Uterus (tissue), 3 donors: ENCODE measurements at regions not wholly inside any gene's neighbourhood (a gene's known extent, or its start where the extent isn't known, plus 50 kb on each side); places are given as distances from the start of the nearest gene placed in this dataset.
A peak's percentile ranks its signal among the peaks of the same experiment; 100 is the strongest.
"Not testable (repeated sequence)": the region's sequence is repeated elsewhere in the genome, so short reads cannot be mapped to it uniquely, and the experiment has no call there.

Experiments
- DNase-seq, 2 donors: peaks; one replicate each; pipeline ENCODE4 v3.0.0-alpha.2; 2019 to 2020
- H3K27ac ChIP-seq, 2 donors: fragments of 200-600 bp; sonication (generic); 1 replicate in 1 of 2; 2 replicates in 1 of 2; pipeline ENCODE4 v1.5.1; 2016 to 2018
- H3K27me3 ChIP-seq, 2 donors: fragments of 200-600 bp; sonication (generic); one replicate each; pipeline ENCODE4 v1.5.1; 2018 to 2019; ENCODE audit warnings: control low read depth in 1 of 2
- H3K36me3 ChIP-seq, 2 donors: fragments of 200-600 bp; sonication (generic); one replicate each; pipeline ENCODE4 v1.5.1; 2019; ENCODE audit warnings: control low read depth in 1 of 2
- H3K4me1 ChIP-seq, 2 donors: fragments of 200-600 bp; sonication (generic); one replicate each; pipeline ENCODE4 v1.5.1; 2018 to 2019; ENCODE audit warnings: control low read depth in 1 of 2
- H3K4me3 ChIP-seq, 2 donors: fragments of 200-600 bp; sonication (generic); 1 replicate in 1 of 2; 2 replicates in 1 of 2; pipeline ENCODE4 v1.5.1; 2018 to 2019; ENCODE audit warnings: mild to moderate bottlenecking in 1 of 2
- H3K9me3 ChIP-seq, 2 donors: fragments of 200-600 bp; sonication (generic); one replicate each; pipeline ENCODE4 v1.5.1; 2019; ENCODE audit warnings: control low read depth in 1 of 2
- POLR2A ChIP-seq, 2 donors: fragments of 450-650 bp; IDR thresholded peaks; one replicate each; pipeline ENCODE4 v1.6.1; 2016; ENCODE audit warnings: antibody characterized with exemption in 2 of 2, mild to moderate bottlenecking in 1 of 2, moderate library complexity in 1 of 2
- intact Hi-C: fragments of 100-400 bp; cut with DNase I; formaldehyde crosslinking; loops from one replicate; pipeline ENCODE4 v1.15.1; 2023; ENCODE audit warnings: low total_unique reads
- TF ChIP-seq, protein P1 (sequence below), 4 experiments: fragments of 200-600 bp in 2 of 4; fragments of 450-650 bp in 2 of 4; sonication (generic) in 2 of 4; IDR thresholded peaks; one replicate each; pipeline ENCODE4 v1.5.1; 2016 to 2019; ENCODE audit warnings: antibody characterized with exemption in 4 of 4, mild to moderate bottlenecking in 2 of 4, moderate library complexity in 1 of 4
- donor health status: DM: yes; HTN: yes; CAD: no.

DNA sequence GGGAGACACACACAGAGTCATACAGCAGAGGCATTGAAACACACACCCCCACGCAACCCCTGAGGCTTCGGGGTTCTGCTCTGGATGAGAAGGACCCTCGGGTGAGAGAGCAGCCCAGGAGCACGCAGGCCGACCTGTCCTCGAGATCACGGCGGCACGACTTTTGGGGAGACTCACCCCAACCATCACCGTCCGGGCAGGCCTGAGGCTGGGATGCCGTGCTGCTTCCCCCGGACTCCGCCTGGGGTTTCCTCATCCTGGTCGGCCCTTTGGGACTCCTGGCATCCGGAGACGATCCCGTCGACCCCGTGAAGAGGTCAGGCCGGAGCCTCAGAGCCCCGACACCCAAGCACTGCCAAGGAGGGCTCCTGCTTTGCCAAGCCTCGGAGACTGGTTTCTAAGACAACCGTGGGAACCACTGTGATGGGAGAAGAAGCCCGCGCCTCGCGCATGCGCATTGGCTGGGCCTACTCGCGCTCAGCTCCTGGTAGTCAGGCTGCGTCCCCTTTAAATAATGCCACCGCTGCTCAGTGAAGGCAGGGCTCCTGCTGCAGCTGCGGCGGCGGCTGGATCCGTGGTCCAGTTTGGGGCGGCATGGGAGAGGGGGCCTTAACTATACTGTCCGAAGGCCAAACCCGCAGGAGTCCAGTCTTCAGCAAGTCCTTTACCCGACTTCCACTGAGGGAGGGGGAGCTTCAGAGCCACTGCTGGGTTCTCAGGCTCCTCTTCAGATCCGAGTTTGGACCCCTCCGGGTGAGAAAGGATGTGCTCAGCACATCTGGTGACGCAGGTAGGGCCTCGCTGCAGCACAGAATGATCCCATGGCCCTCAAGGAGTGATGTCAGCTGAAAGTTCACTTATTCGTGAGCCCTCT, 171.4 kb upstream of the ZNF337 start:
- DNase-seq: peak; percentile 70 to 74
- TF ChIP-seq POLR2A (IDR thresholded peaks at IDR 0.05): no peak
- TF ChIP-seq, protein P1, sequence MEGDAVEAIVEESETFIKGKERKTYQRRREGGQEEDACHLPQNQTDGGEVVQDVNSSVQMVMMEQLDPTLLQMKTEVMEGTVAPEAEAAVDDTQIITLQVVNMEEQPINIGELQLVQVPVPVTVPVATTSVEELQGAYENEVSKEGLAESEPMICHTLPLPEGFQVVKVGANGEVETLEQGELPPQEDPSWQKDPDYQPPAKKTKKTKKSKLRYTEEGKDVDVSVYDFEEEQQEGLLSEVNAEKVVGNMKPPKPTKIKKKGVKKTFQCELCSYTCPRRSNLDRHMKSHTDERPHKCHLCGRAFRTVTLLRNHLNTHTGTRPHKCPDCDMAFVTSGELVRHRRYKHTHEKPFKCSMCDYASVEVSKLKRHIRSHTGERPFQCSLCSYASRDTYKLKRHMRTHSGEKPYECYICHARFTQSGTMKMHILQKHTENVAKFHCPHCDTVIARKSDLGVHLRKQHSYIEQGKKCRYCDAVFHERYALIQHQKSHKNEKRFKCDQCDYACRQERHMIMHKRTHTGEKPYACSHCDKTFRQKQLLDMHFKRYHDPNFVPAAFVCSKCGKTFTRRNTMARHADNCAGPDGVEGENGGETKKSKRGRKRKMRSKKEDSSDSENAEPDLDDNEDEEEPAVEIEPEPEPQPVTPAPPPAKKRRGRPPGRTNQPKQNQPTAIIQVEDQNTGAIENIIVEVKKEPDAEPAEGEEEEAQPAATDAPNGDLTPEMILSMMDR (IDR thresholded peaks at IDR 0.05): no peak
- Histone ChIP-seq H3K27me3 (no peaks in the 10 kb centered on the region), H3K9me3 (no peaks in the 10 kb centered on the region), H3K27ac (no peak overlapping the region), H3K4me1 (no peaks in the 10 kb centered on the region), H3K4me3 (peak overlapping the region; percentile 5 to 23), H3K36me3 (no peaks in the 10 kb centered on the region)
- intact Hi-C loops: no loop called here

DNA sequence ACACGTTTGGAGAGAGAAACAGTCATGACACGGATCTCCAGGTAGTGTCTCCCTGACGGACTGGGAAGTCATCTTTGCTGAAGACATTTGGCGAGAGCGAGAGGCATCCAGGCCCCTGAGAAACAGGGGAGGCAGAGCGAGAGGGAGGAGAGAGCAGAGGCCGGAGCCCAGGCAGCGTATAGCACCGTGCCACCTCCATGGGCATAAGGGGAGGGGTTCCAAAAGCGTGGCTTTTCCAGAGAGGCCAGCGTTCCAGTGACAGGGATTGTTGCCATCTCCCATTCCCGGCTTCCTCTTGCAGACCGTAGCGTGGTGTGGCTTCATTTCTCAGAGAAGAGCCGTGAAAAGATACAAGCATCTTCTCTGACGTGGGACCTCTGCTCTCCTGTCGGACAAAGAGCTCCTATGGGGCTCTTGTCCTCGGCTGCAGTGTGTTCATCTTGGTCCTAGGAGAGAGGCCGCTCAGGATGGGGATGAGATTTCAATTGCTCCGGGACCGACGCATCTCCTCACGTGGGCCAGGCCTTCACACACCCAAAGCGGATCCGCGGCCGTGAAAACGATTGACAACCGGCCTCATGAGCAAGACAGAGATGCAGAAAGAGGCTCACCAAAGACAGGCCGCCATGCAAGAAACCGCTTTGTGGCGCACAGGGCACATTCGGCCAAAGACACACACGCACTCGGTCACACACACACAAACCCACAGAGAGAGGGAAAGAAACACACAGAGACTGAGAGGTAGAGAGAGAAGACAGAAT, 170.5 kb upstream of the ZNF337 start:
- not testable (repeated sequence) for H3K4me1 ChIP-seq

DNA sequence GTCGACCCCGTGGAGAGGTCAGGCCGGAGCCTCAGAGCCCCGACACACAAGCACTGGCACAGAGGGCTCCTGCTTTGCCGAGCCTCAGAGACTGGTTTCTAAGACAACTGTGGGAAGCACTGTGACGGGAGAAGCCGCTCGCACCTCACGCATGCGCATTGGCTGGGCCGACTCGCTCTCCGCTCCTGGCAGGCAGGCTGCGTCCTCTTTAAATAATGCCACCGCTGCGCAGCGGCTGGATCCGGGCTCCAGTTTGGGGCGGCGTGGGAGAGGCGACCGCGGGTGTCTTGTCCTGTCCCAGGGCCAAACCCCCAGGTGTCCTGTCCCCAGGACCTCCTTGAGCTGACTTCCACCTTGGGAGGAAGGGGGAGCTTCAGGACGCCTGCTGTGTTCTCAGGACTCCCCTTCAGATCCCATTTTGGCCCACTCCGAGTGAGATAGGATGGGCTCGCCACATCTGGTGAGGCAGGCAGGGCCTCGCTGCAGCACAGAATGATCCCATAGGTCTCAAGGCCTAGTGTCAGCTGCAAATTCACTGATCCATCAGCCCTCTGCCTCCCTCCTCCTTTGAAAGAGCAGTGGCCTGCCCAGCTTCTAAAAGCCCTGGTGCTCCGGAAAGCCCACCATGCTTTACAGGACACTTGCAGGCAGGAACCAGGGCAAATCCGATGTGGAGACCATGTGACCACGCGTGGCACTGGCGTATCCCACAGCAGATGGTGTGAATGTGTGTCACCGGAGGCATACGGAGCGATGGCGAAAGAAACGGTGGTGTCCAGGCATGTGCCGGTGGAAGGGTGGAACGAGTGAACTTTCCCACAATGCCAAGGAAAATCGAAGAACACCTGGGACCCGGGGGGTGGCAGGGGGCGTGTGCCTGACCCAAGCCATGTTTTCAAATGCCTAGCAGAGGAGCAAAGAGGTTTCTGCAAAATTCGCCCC, 169.3 kb upstream of the ZNF337 start:
- Histone ChIP-seq H3K9me3 (no peaks in the 10 kb centered on the region), H3K27me3 (peaks cover 0 to 4% of the 10 kb centered on the region in 2 donors), H3K27ac (no peak overlapping the region), H3K4me1 (peaks cover 0 to 5% of the 10 kb centered on the region in 2 donors), H3K4me3 (peak overlapping the region; percentile 1 to 18), H3K36me3 (no peaks in the 10 kb centered on the region)
- TF ChIP-seq, protein P1 (IDR thresholded peaks at IDR 0.05): no peak
- TF ChIP-seq POLR2A (IDR thresholded peaks at IDR 0.05): no peak
- intact Hi-C loops: no loop called here
- peak; percentile 59 to 69 for DNase-seq

More for the DNA sequence above, 170.5 kb upstream of the ZNF337 start:
- intact Hi-C loops, H3K9me3 ChIP-seq, H3K36me3 ChIP-seq, H3K27me3 ChIP-seq, DNase-seq, H3K27ac ChIP-seq, H3K4me3 ChIP-seq: not testable (repeated sequence)

DNA sequence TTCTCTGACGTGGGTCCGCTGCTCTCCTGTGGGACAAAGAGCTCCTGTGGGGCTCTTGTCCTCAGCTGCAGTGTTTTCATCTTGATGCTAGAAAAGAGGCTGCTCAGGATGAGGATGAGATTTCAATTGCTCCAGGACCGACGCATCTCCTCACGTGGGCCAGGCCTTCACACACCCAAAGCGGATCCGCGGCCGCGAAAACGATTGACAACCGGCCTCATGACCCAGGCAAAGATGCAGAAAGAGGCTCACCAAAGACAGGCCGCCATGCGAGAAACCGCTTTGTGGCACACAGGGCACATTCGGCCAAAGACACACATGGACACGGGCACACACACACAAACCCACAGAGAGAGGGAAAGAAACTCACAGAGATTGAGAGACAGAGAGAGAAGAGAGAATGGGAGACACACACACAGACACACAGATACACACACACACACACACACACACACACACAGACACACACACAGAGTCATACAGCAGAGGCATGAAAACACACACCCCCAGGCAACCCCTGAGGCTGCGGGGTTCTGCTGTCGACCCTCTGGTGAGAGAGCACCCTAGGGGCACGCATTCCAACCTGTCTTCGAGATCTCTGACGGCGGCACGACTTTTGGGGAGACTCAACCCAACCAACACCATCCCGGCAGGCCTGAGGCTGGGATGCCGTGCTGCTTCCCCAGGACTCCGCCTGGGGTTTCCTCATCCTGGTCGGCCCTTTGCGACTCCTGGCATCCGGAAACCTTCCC, 168.5 kb upstream of the ZNF337 start:
- H3K27ac ChIP-seq, H3K9me3 ChIP-seq, H3K36me3 ChIP-seq, DNase-seq, intact Hi-C loops, H3K27me3 ChIP-seq, H3K4me1 ChIP-seq: not testable (repeated sequence)
- H3K4me3 ChIP-seq: peak overlapping the region; percentile 1 to 18

DNA sequence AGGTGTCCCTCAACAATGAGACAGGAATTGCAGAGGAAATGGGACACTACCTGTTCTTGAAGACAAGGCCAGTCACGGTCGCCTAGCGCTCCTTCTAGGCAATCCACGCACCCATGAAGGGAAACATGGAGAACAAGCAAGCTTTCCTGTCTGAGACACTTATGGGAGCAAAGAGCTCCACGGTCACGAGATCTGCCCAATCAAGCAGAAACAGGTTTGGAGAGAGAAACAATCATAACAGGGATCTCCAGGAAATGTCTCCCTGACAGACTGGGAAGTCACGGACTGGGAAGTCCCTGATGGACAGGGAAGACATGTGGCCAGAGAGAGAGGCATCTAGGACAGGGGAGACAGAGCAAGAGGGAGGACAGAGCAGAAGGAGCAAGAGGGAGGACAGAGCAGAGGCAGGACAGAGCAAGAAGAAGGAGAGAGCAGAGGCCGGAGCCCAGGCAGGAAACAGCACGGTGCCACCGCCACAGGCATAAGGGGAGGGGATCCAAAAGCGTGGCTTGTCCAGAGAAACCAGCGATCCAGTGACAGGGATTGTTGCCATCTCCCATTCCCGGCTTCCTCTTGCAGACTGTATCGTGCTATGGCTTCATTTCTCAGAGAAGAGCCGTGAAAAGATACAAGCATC, 167.8 kb upstream of the ZNF337 start:
- DNase-seq: no peak
- no peak for TF ChIP-seq POLR2A (IDR thresholded peaks at IDR 0.05)
- H3K4me1 ChIP-seq: peaks cover 0 to 5% of the 10 kb centered on the region in 2 donors

More for the DNA sequence above, 167.8 kb upstream of the ZNF337 start:
- intact Hi-C loops: no loop called here
- Histone ChIP-seq H3K36me3 (no peaks in the 10 kb centered on the region), H3K9me3 (no peaks in the 10 kb centered on the region), H3K4me3 (no peak overlapping the region), H3K27ac (no peak overlapping the region), H3K27me3 (peaks cover 0 to 4% of the 10 kb centered on the region in 2 donors)
